HG03457 (cell line): ENCODE measurements at regions not wholly inside any gene's neighbourhood (a gene's known extent, or its start where the extent isn't known, plus 50 kb on each side); places are given as distances from the start of the nearest gene placed in this dataset.

ENCODE experiments used
- ATAC-seq: cut with Tn5 transposase; IDR thresholded peaks from one replicate; pipeline ENCODE4 v1.9.1; 2021; ENCODE audit warnings: moderate number of reproducible peaks; ENCODE audit not compliant: unreplicated experiment

- ATAC-seq: no peak
Observed at GRCh38 chr2:133666621-133667020, 98.4 kb upstream of the NCKAP5 start.

GRCh38 chr2:133667085-133667484, 98.8 kb upstream of the NCKAP5 start:
- no peak for ATAC-seq

- ATAC-seq: no peak
Observed at GRCh38 chr2:133667968-133668367, 99.7 kb upstream of the NCKAP5 start.

- no peak for ATAC-seq
Observed at GRCh38 chr2:133668547-133668946, 100.3 kb upstream of the NCKAP5 start.

- no peak for ATAC-seq
Observed at GRCh38 chr2:133673305-133673905, 105.1 kb upstream of the NCKAP5 start.

- ATAC-seq: no peak
Observed at GRCh38 chr2:133674066-133674432, 105.8 kb upstream of the NCKAP5 start.

- no peak for ATAC-seq
Observed at GRCh38 chr2:133674433-133675331, 106.4 kb upstream of the NCKAP5 start.

GRCh38 chr2:133676392-133677130, 108.3 kb upstream of the NCKAP5 start:
- ATAC-seq: no peak

- ATAC-seq: no peak
Observed at GRCh38 chr2:133680343-133681049, 112.2 kb upstream of the NCKAP5 start.

GRCh38 chr2:133682347-133682746, 114.1 kb upstream of the NCKAP5 start:
- ATAC-seq: no peak

- no peak for ATAC-seq
Observed at GRCh38 chr2:133682906-133683305, 114.6 kb upstream of the NCKAP5 start.

- no peak for ATAC-seq
Observed at GRCh38 chr2:133685636-133686215, 117.5 kb upstream of the NCKAP5 start.

- ATAC-seq: no peak
Observed at GRCh38 chr2:133690780-133691179, 122.5 kb upstream of the NCKAP5 start.

- ATAC-seq: no peak
Observed at GRCh38 chr2:133691336-133691735, 123.1 kb upstream of the NCKAP5 start.

- ATAC-seq: no peak
Observed at GRCh38 chr2:133705287-133705686, 137.0 kb upstream of the NCKAP5 start.

GRCh38 chr2:133710613-133711012, 142.3 kb upstream of the NCKAP5 start:
- ATAC-seq: no peak

GRCh38 chr2:133711201-133711600, 142.9 kb upstream of the NCKAP5 start:
- no peak for ATAC-seq

GRCh38 chr2:133711806-133712205, 143.5 kb upstream of the NCKAP5 start:
- no peak for ATAC-seq

- ATAC-seq: no peak
Observed at GRCh38 chr2:133712369-133712768, 144.1 kb upstream of the NCKAP5 start.

GRCh38 chr2:133713049-133713580, 144.9 kb upstream of the NCKAP5 start:
- ATAC-seq: no peak
